ENCODE measurements at regions not wholly inside any gene's neighbourhood (a gene's known extent, or its start where the extent isn't known, plus 50 kb on each side); places are given as distances from the start of the nearest gene placed in this dataset.
"Not testable (repeated sequence)": the region's sequence is repeated elsewhere in the genome, so short reads cannot be mapped to it uniquely, and the experiment has no call there.

GRCh38 chr12:28998662-28999120, 150.4 kb upstream of the FAR2 start:
- peak; percentile 5 for DNase-seq (ENCODE audit: low spot score)
- TF ChIP-seq CTCF (IDR thresholded peaks at IDR 0.05; ENCODE audit: extremely low read depth, insufficient read depth, missing control alignments): peak; percentile 42
- in situ Hi-C loops (cut with MboI; ENCODE audit: low pct_unique_long_range_greater_than_20kb, low sequenced_read_pairs, unreplicated experiment): no loop called here

- in situ Hi-C loops (cut with MboI; ENCODE audit: low pct_unique_long_range_greater_than_20kb, low sequenced_read_pairs, unreplicated experiment): no loop called here
These were observed 144.8 kb upstream of the FAR2 start for GRCh38 chr12:29004066-29004935.

GRCh38 chr12:29004936-29005304, 144.2 kb upstream of the FAR2 start:
- in situ Hi-C loops (cut with MboI; ENCODE audit: low pct_unique_long_range_greater_than_20kb, low sequenced_read_pairs, unreplicated experiment): no loop called here
- DNase-seq (ENCODE audit: low spot score): no peak
- no peak for TF ChIP-seq CTCF (IDR thresholded peaks at IDR 0.05; ENCODE audit: extremely low read depth, insufficient read depth, missing control alignments)

More at GRCh38 chr12:29004066-29004935, 144.8 kb upstream of the FAR2 start:
- no peak for TF ChIP-seq CTCF (IDR thresholded peaks at IDR 0.05; ENCODE audit: extremely low read depth, insufficient read depth, missing control alignments)
- DNase-seq (ENCODE audit: low spot score): no peak

GRCh38 chr12:29008786-29009185, 140.3 kb upstream of the FAR2 start:
- in situ Hi-C loops (cut with MboI; ENCODE audit: low pct_unique_long_range_greater_than_20kb, low sequenced_read_pairs, unreplicated experiment): no loop called here
- no peak for TF ChIP-seq CTCF (IDR thresholded peaks at IDR 0.05; ENCODE audit: extremely low read depth, insufficient read depth, missing control alignments)
- DNase-seq (ENCODE audit: low spot score): no peak

GRCh38 chr12:29012673-29013072, 136.4 kb upstream of the FAR2 start:
- no peak for TF ChIP-seq CTCF (IDR thresholded peaks at IDR 0.05; ENCODE audit: extremely low read depth, insufficient read depth, missing control alignments)
- in situ Hi-C loops (cut with MboI; ENCODE audit: low pct_unique_long_range_greater_than_20kb, low sequenced_read_pairs, unreplicated experiment): no loop called here
- DNase-seq (ENCODE audit: low spot score): no peak

- in situ Hi-C loops (cut with MboI; ENCODE audit: low pct_unique_long_range_greater_than_20kb, low sequenced_read_pairs, unreplicated experiment); DNase-seq (ENCODE audit: low spot score): not testable (repeated sequence)
These were observed 131.5 kb upstream of the FAR2 start for GRCh38 chr12:29017532-29017931.

GRCh38 chr12:29023436-29024076, 125.5 kb upstream of the FAR2 start:
- no peak for DNase-seq (ENCODE audit: low spot score)
- TF ChIP-seq CTCF (IDR thresholded peaks at IDR 0.05; ENCODE audit: extremely low read depth, insufficient read depth, missing control alignments): no peak
- in situ Hi-C loops (cut with MboI; ENCODE audit: low pct_unique_long_range_greater_than_20kb, low sequenced_read_pairs, unreplicated experiment): no loop called here

Data from GM13977 (cell line).